Spleen (tissue), 11 donors: ENCODE measurements at regions not wholly inside any gene's neighbourhood (a gene's known extent, or its start where the extent isn't known, plus 50 kb on each side); places are given as distances from the start of the nearest gene placed in this dataset.

ENCODE experiments used
- DNase-seq: peaks from one replicate; pipeline ENCODE4 v3.0.0-alpha.2; 2020
- H3K27ac ChIP-seq, 8 donors: fragments of 200-600 bp; sonication (generic) in 7 of 8; 1 replicate in 4 of 8; 2 replicates in 4 of 8; pipeline versions ENCODE4 v1.5.0 to v1.8.0; 2016 to 2021; ENCODE audit warnings: inconsistent platforms in 4 of 8, mild to moderate bottlenecking in 4 of 8, moderate library complexity in 1 of 8
- H3K27me3 ChIP-seq, 7 donors: fragments of 200-600 bp; sonication (generic) in 6 of 7; replicated peaks in 1 of 7; 1 replicate in 4 of 7; 2 replicates in 3 of 7; pipeline versions ENCODE4 v1.5.0 to v1.8.0; 2016 to 2021; ENCODE audit warnings: inconsistent platforms in 3 of 7, mild to moderate bottlenecking in 1 of 7
- H3K36me3 ChIP-seq, 6 donors: fragments of 200-600 bp; sonication (generic) in 5 of 6; 1 replicate in 4 of 6; 2 replicates in 2 of 6; pipeline versions ENCODE4 v1.5.0 to v1.8.0; 2016 to 2021; ENCODE audit warnings: inconsistent platforms in 2 of 6
- H3K4me1 ChIP-seq, 6 donors: fragments of 200-600 bp; sonication (generic) in 5 of 6; 1 replicate in 3 of 6; 2 replicates in 3 of 6; pipeline versions ENCODE4 v1.5.0 to v1.8.0; 2016 to 2021; ENCODE audit warnings: inconsistent platforms in 3 of 6
- H3K4me3 ChIP-seq, 8 donors: fragments of 200-600 bp; sonication (generic) in 7 of 8; 1 replicate in 4 of 8; 2 replicates in 4 of 8; pipeline versions ENCODE4 v1.5.0 to v1.8.0; 2016 to 2021; ENCODE audit warnings: inconsistent platforms in 4 of 8, mild to moderate bottlenecking in 4 of 8, moderate library complexity in 2 of 8
- H3K9me3 ChIP-seq, 8 donors: fragments of 200-600 bp; sonication (generic) in 7 of 8; 1 replicate in 4 of 8; 2 replicates in 4 of 8; pipeline versions ENCODE4 v1.5.0 to v1.8.0; 2016 to 2021; ENCODE audit warnings: inconsistent platforms in 4 of 8
- POLR2A ChIP-seq, 3 donors: fragments of 450-650 bp; IDR thresholded peaks; one replicate each; pipeline ENCODE4 v1.5.1; 2017; ENCODE audit warnings: antibody characterized with exemption in 3 of 3, mild to moderate bottlenecking in 1 of 3
- POLR2AphosphoS5 ChIP-seq, 3 donors: sonication (generic); formaldehyde crosslinking; IDR thresholded peaks; one replicate each; pipeline ENCODE4 v1.5.1; 2017; ENCODE audit warnings: antibody characterized with exemption in 3 of 3
- WGBS, 5 donors: extraction: QIAGEN DNeasy Blood & Tissue Kit in 3 of 5; methylation state at CpG; one replicate each; pipeline versions ENCODE4 v1.1.5 to v1.1.7; 2013 to 2018; 5-methylcytosine and 5-hydroxymethylcytosine counted together
- intact Hi-C: fragments of 100-400 bp; cut with DNase I; formaldehyde crosslinking; loops from one replicate; pipeline ENCODE4 v1.15.0; 2023; ENCODE audit warnings: low total_unique reads
- TF ChIP-seq, protein P1 (sequence below), 11 experiments: fragments of 200-600 bp in 7 of 11; fragments of 450-650 bp in 4 of 11; sonication (generic) in 4 of 11; IDR thresholded peaks in 8 of 11; conservative IDR thresholded peaks in 3 of 11; 1 replicate in 7 of 11; 2 replicates in 4 of 11; pipeline versions ENCODE4 v1.4.0 to v1.8.0; 2016 to 2021; ENCODE audit warnings: antibody characterized with exemption in 11 of 11, inconsistent platforms in 4 of 11, mild to moderate bottlenecking in 1 of 11
- donor health status: healthy with polysubstance abuse.
- donor health status: DM: no; HTN: no; CAD: no; lungs with moderate emphysema.
- donor health status: DM: no; HTN: no; CAD: no.
- donor health status: Bipolar disorder and iron deficiency.
- donor health status: healthy.
- donor health status: DM: no; HTN: no; CAD: no.
- donor health status: DM: yes; HTN: yes; CAD: no.

DNA sequence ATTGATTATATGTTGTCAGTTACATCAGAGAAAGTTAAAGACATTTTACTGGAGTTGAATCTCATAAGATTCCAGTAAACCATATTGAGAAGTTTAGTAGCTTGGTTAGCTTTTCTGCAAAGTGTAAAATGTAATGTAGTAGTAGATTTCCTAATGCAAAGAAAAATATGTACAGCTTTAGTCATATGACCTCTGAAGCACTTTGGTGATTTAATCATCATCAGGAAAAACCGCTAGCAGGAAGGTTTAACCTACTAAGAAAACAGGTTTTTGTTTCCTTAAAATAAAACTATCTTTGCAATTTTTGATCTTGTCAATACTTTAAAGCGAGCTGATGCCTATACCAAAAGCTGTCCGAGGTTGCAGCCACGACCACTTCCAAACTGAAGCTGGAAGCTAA, 364.6 kb upstream of the ZNF385D start:
- Histone ChIP-seq H3K4me1 (no peaks in the 10 kb centered on the region), H3K9me3 (no peaks in the 10 kb centered on the region), H3K36me3 (no peaks in the 10 kb centered on the region), H3K4me3 (no peak overlapping the region), H3K27ac (no peak overlapping the region), H3K27me3 (no peaks in the 10 kb centered on the region)
- no peak for DNase-seq
- 78 to 91% (median 84%) methylated on average over 4 of the region's 4 CpGs for WGBS, 5 donors
- TF ChIP-seq POLR2AphosphoS5 (IDR thresholded peaks at IDR 0.05) (no peak), POLR2A (IDR thresholded peaks at IDR 0.05) (no peak)
- TF ChIP-seq, protein P1, sequence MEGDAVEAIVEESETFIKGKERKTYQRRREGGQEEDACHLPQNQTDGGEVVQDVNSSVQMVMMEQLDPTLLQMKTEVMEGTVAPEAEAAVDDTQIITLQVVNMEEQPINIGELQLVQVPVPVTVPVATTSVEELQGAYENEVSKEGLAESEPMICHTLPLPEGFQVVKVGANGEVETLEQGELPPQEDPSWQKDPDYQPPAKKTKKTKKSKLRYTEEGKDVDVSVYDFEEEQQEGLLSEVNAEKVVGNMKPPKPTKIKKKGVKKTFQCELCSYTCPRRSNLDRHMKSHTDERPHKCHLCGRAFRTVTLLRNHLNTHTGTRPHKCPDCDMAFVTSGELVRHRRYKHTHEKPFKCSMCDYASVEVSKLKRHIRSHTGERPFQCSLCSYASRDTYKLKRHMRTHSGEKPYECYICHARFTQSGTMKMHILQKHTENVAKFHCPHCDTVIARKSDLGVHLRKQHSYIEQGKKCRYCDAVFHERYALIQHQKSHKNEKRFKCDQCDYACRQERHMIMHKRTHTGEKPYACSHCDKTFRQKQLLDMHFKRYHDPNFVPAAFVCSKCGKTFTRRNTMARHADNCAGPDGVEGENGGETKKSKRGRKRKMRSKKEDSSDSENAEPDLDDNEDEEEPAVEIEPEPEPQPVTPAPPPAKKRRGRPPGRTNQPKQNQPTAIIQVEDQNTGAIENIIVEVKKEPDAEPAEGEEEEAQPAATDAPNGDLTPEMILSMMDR (IDR thresholded peaks at IDR 0.05 in 8 of 11, conservative IDR thresholded peaks at IDR 0.05 in 3 of 11), result no peak
- intact Hi-C loops, result no loop called here

DNA sequence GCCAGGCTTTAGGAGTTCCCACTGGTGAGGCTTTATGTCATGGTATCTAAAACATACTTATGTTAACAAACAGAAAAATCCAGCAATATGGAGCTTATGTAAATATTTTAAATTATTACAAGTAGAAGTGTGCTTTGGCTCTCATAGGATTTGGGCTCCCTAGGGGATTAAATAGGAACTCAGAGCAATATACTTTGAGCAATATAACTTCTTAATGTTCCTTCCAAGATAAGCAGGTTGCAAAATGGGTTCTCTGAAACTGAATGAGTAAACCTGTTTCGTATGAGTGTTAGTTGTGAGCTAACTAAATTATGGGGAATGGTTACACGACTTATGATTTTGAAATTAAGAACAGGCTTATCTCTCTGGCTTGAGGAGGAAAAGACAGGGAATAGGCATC, 366.1 kb upstream of the ZNF385D start:
- Histone ChIP-seq H3K4me3 (no peak overlapping the region), H3K27me3 (no peaks in the 10 kb centered on the region), H3K36me3 (no peaks in the 10 kb centered on the region), H3K4me1 (no peaks in the 10 kb centered on the region), H3K27ac (no peak overlapping the region), H3K9me3 (no peaks in the 10 kb centered on the region)
- TF ChIP-seq POLR2AphosphoS5 (IDR thresholded peaks at IDR 0.05) (no peak), POLR2A (IDR thresholded peaks at IDR 0.05) (no peak)
- TF ChIP-seq, protein P1 (IDR thresholded peaks at IDR 0.05 in 8 of 11, conservative IDR thresholded peaks at IDR 0.05 in 3 of 11), result no peak
- intact Hi-C loops, result no loop called here
- WGBS, 5 donors, result 71 to 93% (median 78%) methylated on average over 2 of the region's 2 CpGs
- no peak for DNase-seq

DNA sequence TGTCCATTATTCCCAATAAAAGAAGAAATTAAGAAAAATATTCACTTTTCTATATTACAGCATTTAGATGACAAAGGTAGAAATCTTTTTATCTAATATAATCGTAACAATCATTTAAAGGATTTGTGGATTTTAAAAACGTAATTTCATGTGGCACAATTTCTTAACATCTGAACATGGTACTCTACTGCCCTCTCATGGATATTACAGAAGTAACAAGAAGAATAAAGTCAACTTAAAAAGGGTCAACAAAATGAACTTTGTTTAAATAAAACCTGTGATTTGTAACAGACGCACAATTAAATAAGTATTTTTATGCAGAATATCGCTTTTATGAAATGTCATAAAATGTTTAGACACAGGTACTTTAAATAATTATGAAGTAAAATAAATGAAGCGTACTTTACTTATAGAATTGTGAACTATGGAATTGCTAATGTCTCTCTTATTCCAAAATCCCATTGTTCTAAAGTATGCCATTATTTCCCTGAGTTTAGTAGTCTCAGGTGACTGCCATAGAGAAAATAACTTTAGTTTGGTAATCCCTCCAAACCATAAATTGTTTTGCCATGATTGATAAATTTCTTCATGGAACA, 366.8 kb upstream of the ZNF385D start:
- intact Hi-C loops, result no loop called here
- no peak overlapping the region for H3K27ac ChIP-seq
- H3K36me3 ChIP-seq, result no peaks in the 10 kb centered on the region
- H3K9me3 ChIP-seq, result no peaks in the 10 kb centered on the region
- no peak for DNase-seq
- no peaks in the 10 kb centered on the region for H3K27me3 ChIP-seq
- TF ChIP-seq POLR2A (IDR thresholded peaks at IDR 0.05), result no peak
- TF ChIP-seq, protein P1 (IDR thresholded peaks at IDR 0.05 in 8 of 11, conservative IDR thresholded peaks at IDR 0.05 in 3 of 11), result peak in 10 of 11 experiments; percentile 11 to 60 (median 42)
- TF ChIP-seq POLR2AphosphoS5 (IDR thresholded peaks at IDR 0.05), result no peak
- no peak overlapping the region for H3K4me3 ChIP-seq
- no peaks in the 10 kb centered on the region for H3K4me1 ChIP-seq
- WGBS, 5 donors, result 31 to 40% (median 33%) methylated on average over 5 of the region's 5 CpGs

DNA sequence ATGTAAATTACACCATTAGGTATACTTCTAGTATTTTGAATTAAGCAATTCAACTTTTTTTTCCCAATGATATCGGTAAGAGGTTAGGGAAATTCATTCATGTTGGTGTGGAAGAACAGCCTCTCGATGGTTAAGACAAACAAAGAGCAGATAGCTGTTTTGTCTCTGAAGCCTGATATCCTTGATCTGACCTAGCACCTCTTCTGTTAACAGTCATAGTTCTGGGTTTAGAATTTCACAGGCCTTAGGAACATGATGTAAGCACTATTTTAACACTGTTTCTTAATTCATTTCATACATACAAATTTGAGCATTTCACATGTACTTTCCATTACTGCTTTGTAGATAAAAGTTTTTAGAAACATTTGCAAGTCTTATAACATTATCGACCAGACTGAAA, 367.5 kb upstream of the ZNF385D start:
- DNase-seq, result no peak
- TF ChIP-seq POLR2A (IDR thresholded peaks at IDR 0.05) (no peak), POLR2AphosphoS5 (IDR thresholded peaks at IDR 0.05) (no peak)
- TF ChIP-seq, protein P1 (IDR thresholded peaks at IDR 0.05 in 8 of 11, conservative IDR thresholded peaks at IDR 0.05 in 3 of 11), result no peak
- H3K27ac ChIP-seq, result no peak overlapping the region
- H3K9me3 ChIP-seq, result no peaks in the 10 kb centered on the region
- no peak overlapping the region for H3K4me3 ChIP-seq
- no peaks in the 10 kb centered on the region for H3K4me1 ChIP-seq
- H3K27me3 ChIP-seq, result no peaks in the 10 kb centered on the region
- 53 to 83% (median 81%) methylated on average over 3 of the region's 3 CpGs for WGBS, 5 donors
- intact Hi-C loops, result no loop called here
- H3K36me3 ChIP-seq, result no peaks in the 10 kb centered on the region
